CD4-positive, alpha-beta T cell treated with Interleukin-1 beta for 1 hour (primary cell): ENCODE measurements at regions not wholly inside any gene's neighbourhood (a gene's known extent, or its start where the extent isn't known, plus 50 kb on each side); places are given as distances from the start of the nearest gene placed in this dataset.
"Not testable (repeated sequence)": the region's sequence is repeated elsewhere in the genome, so short reads cannot be mapped to it uniquely, and the experiment has no call there.

Source experiments
- DNase-seq, 2 donors: peaks; one replicate each; pipeline ENCODE4 v3.0.0-alpha.2; 2020 to 2022

- no peak for DNase-seq
Measured at GRCh38 chr14:71165121-71166031, 258.1 kb downstream of the PCNX1 start.

- DNase-seq = no peak
Measured at GRCh38 chr14:71166180-71166837, 259.1 kb downstream of the PCNX1 start.

GRCh38 chr14:71167325-71167950 is 260.2 kb downstream of the PCNX1 start:
- DNase-seq = not testable (repeated sequence)

GRCh38 chr14:71168161-71168560 is 260.9 kb downstream of the PCNX1 start:
- peak; percentile 6 to 17 for DNase-seq

- no peak for DNase-seq
Measured at GRCh38 chr14:71168564-71169427, 261.5 kb downstream of the PCNX1 start.

- DNase-seq = no peak
Measured at GRCh38 chr14:71169861-71170260, 262.6 kb downstream of the PCNX1 start.

- DNase-seq = no peak
Measured at GRCh38 chr14:71175491-71175890, 268.2 kb downstream of the PCNX1 start.

- no peak for DNase-seq
Measured at GRCh38 chr14:71179066-71179465, 271.8 kb downstream of the PCNX1 start.

GRCh38 chr14:71180397-71180796 is 273.1 kb downstream of the PCNX1 start:
- no peak for DNase-seq

GRCh38 chr14:71181215-71182003 is 274.1 kb downstream of the PCNX1 start:
- no peak for DNase-seq

GRCh38 chr14:71183876-71184689 is 276.8 kb downstream of the PCNX1 start:
- DNase-seq = no peak

GRCh38 chr14:71185637-71186036 is 278.4 kb downstream of the PCNX1 start:
- DNase-seq = no peak

- no peak for DNase-seq
Measured at GRCh38 chr14:71187633-71188356, 280.5 kb downstream of the PCNX1 start.

GRCh38 chr14:71190770-71191374 is 283.6 kb downstream of the PCNX1 start:
- DNase-seq = no peak

GRCh38 chr14:71193663-71194062 is 286.4 kb downstream of the PCNX1 start:
- DNase-seq = no peak

GRCh38 chr14:71194251-71194650 is 287.0 kb downstream of the PCNX1 start:
- no peak for DNase-seq

GRCh38 chr14:71196921-71197320 is 289.7 kb downstream of the PCNX1 start:
- DNase-seq = no peak

GRCh38 chr14:71198687-71199086 is 291.4 kb downstream of the PCNX1 start:
- no peak for DNase-seq

GRCh38 chr14:71201840-71202239 is 294.6 kb downstream of the PCNX1 start:
- no peak for DNase-seq

GRCh38 chr14:71202881-71203280 is 295.6 kb downstream of the PCNX1 start:
- no peak for DNase-seq
